WI38 (cell line): ENCODE measurements at regions not wholly inside any gene's neighbourhood (a gene's known extent, or its start where the extent isn't known, plus 50 kb on each side); places are given as distances from the start of the nearest gene placed in this dataset.

ENCODE experiments used
- H3K4me3 ChIP-seq: 2 replicates; pipeline ENCODE4 v1.5.1; 2011; ENCODE audit warnings: low read depth, mild to moderate bottlenecking, control low read depth, low read length
- TF ChIP-seq, protein P1 (sequence below): IDR thresholded peaks from 2 replicates; pipeline ENCODE4 v1.5.1; 2012; ENCODE audit warnings: low read depth, mild to moderate bottlenecking, control low read depth, low read length

DNA sequence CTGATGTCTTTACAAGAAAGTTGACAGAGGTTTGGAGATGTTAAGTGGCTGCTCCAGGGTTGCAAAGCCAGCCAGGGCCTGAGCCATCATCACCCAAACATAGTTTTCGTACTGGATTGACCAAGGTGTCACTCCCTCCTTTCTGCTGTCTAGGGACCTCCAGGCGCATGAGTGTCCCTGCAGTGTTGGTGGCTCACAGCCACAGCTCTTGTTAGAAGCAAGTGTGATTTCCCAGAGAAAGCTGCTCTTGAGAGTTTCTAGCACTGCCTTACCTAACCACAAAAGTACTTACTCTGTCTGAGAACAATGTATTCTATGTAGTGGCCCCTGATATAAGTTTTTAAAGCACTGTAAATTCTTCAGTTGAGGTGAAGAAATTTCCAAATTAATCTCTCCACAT lies 144.1 kb downstream of the SOX2 start:
- H3K4me3 ChIP-seq: no peak overlapping the region
- TF ChIP-seq, protein P1, sequence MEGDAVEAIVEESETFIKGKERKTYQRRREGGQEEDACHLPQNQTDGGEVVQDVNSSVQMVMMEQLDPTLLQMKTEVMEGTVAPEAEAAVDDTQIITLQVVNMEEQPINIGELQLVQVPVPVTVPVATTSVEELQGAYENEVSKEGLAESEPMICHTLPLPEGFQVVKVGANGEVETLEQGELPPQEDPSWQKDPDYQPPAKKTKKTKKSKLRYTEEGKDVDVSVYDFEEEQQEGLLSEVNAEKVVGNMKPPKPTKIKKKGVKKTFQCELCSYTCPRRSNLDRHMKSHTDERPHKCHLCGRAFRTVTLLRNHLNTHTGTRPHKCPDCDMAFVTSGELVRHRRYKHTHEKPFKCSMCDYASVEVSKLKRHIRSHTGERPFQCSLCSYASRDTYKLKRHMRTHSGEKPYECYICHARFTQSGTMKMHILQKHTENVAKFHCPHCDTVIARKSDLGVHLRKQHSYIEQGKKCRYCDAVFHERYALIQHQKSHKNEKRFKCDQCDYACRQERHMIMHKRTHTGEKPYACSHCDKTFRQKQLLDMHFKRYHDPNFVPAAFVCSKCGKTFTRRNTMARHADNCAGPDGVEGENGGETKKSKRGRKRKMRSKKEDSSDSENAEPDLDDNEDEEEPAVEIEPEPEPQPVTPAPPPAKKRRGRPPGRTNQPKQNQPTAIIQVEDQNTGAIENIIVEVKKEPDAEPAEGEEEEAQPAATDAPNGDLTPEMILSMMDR: no peak

DNA sequence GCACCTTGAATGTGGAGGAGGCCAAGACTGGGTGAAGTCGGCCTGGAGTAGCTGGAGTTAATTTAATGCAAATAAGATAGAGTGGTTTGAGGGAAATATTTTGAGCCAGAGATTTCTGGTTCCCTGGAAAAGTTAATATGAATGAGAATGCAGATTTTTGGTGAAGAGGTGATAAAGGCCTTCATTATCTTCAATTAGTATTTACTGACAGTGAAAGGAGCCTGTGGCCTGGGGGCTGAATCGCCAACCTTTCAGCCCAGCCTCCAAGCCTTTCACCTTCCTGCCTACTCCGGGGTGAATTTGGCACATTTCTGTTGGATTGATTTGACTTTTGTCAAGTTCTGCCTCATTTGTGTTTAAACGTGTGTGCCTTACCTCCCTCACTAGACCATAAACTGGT lies 147.8 kb downstream of the SOX2 start:
- H3K4me3 ChIP-seq: no peak overlapping the region
- TF ChIP-seq, protein P1: no peak

DNA sequence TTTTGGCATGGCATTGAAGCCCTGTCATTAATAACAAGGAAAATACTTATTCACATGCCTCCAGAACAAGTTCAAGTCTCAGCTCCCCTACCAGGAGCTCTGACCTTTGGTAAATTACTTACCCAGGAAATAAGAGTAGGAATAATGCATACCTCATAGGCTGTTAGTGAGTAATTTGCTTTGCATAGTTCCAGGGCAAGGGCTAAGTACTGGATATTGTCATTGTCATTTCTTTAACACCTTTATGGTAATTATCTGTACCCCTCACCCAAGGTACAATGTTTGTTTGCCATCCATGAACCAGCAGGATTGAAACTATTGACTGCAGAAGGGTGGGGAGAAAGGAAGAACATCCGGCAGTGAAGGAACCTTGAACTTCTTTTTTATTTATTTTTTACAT lies 148.5 kb downstream of the SOX2 start:
- TF ChIP-seq, protein P1: no peak
- no peak overlapping the region for H3K4me3 ChIP-seq

DNA sequence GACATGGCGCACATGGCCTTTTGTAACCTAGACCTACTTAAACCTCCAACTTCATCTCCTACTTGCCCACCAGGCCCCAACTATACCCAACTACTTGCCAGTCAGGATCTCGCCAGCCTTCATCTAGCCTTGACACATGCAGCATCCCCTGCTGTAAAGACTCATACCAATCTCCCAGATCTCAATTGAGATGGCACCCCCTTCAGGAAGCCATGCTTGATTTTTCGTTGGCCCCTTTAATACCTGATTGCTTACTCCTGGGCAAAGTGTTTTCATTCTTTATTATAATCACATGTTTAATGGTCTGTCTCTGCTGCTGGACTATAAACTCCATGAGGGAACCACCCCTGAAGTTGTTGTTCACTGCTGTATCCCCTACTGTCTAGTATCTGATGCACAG lies 150.8 kb downstream of the SOX2 start:
- no peak overlapping the region for H3K4me3 ChIP-seq
- TF ChIP-seq, protein P1: no peak

DNA sequence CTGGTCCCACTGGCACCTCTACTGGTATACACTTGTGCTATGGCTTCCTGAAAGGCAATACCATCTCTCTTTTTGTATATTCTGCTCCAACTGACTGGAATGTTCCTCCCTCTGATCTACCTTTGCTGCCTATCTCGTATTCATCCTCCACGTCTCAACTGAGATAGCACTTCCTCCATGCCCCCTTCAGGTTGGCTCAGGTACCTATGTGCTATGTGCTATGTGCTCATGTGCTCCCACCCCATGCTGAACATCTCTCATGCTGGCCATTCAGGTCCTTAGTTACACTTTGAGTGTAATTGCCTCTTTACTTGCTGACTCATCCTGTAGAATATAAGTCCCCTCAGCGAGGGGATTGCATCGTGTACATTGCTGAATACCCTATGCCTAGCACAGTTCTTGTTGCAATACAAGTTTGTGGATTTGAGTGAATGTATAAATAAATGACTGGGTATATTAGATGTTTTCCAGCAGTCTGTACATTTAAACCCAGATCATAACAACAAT lies 156.9 kb downstream of the SOX2 start:
- TF ChIP-seq, protein P1: no peak
- H3K4me3 ChIP-seq: no peak overlapping the region

DNA sequence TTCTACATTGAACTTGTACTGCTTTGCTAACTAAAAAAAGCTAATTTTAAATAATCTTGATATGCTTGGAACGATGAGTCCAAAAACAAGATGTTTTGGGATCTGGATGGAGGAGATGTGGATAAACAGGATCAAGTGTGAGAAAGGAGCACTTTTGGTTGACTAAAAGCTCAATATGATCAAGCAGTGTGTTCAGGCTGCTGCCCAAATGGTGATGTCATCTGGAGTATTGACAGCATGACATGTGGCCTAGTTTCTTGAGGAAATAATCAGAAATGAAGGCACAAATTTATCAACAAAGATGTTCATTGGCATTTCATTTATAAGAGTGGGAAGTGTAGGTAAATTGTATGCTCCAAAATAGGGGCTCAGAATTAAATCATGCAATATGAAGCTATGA lies 161.2 kb downstream of the SOX2 start:
- H3K4me3 ChIP-seq: no peak overlapping the region
- TF ChIP-seq, protein P1: no peak

DNA sequence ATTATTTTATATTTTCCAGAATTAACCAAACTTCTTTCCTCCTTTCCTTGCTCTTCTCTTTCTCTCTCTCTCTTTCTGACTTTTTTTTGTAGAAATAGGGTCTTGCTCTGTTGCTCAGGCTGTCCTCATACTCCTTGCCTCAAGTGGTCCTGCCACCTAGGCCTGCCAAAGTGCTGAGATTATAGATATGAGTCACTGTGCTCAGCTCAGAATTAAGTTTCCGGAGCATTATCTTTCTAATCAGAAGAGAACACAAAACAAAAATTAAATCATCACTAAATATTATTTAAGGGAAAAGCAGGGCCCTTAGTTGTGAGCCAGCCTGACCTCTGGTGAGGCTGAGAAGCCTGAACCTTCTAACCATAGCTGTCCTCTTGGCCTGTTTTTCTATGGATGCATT lies 168.2 kb downstream of the SOX2 start:
- TF ChIP-seq, protein P1: no peak
- no peak overlapping the region for H3K4me3 ChIP-seq
